ENCODE measurements at regions not wholly inside any gene's neighbourhood (a gene's known extent, or its start where the extent isn't known, plus 50 kb on each side); places are given as distances from the start of the nearest gene placed in this dataset.

- H3K4me3 ChIP-seq (ENCODE audit: low read depth, low read length), result no peak overlapping the region
- DNase-seq (ENCODE audit: low read depth), result no peak
- TF ChIP-seq, protein P1, sequence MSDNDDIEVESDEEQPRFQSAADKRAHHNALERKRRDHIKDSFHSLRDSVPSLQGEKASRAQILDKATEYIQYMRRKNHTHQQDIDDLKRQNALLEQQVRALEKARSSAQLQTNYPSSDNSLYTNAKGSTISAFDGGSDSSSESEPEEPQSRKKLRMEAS (IDR thresholded peaks at IDR 0.05; ENCODE audit: low read depth, low read length), result no peak
- TF ChIP-seq MYC (IDR thresholded peaks at IDR 0.05; ENCODE audit: low read depth, low read length), result no peak
- TF ChIP-seq, protein P2, sequence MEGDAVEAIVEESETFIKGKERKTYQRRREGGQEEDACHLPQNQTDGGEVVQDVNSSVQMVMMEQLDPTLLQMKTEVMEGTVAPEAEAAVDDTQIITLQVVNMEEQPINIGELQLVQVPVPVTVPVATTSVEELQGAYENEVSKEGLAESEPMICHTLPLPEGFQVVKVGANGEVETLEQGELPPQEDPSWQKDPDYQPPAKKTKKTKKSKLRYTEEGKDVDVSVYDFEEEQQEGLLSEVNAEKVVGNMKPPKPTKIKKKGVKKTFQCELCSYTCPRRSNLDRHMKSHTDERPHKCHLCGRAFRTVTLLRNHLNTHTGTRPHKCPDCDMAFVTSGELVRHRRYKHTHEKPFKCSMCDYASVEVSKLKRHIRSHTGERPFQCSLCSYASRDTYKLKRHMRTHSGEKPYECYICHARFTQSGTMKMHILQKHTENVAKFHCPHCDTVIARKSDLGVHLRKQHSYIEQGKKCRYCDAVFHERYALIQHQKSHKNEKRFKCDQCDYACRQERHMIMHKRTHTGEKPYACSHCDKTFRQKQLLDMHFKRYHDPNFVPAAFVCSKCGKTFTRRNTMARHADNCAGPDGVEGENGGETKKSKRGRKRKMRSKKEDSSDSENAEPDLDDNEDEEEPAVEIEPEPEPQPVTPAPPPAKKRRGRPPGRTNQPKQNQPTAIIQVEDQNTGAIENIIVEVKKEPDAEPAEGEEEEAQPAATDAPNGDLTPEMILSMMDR (IDR thresholded peaks at IDR 0.05; ENCODE audit: low read depth, low read length), result no peak
Measured at GRCh38 chr15:46059921-46060594, 425.2 kb downstream of the SQOR start.

GRCh38 chr15:46061002-46061401 lies 426.2 kb downstream of the SQOR start:
- H3K4me3 ChIP-seq (ENCODE audit: low read depth, low read length), result no peak overlapping the region
- DNase-seq (ENCODE audit: low read depth), result no peak
- TF ChIP-seq POLR2A (IDR thresholded peaks at IDR 0.05; ENCODE audit: extremely low read depth, insufficient read length) (no peak), MYC (IDR thresholded peaks at IDR 0.05; ENCODE audit: low read depth, low read length) (no peak)
- TF ChIP-seq, protein P1 (IDR thresholded peaks at IDR 0.05; ENCODE audit: low read depth, low read length), result no peak
- TF ChIP-seq, protein P2 (IDR thresholded peaks at IDR 0.05; ENCODE audit: low read depth, low read length), result no peak

DNA sequence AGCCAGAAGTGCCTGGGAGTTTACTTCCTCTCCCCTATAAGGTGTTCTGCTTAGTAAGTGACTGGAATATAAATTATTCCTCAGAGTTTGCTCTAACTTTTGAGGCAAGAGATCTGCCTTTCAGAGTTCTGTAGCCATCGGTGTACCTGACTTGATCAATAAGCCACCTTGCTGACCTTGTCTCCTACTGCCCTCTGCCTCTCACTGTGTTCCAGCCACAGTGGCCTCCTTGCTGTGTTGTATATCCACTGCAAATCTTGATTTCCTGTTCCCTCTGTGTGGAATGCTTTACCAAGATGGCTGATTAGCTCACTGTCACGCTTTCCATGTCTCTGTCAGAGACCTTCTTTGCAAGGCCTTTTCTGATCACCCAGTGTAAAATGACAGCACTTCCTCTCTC lies 442.4 kb downstream of the SQOR start:
- TF ChIP-seq, protein P2 (IDR thresholded peaks at IDR 0.05; ENCODE audit: low read depth, low read length), result no peak
- no peak for TF ChIP-seq MYC (IDR thresholded peaks at IDR 0.05; ENCODE audit: low read depth, low read length)
- TF ChIP-seq POLR2A (IDR thresholded peaks at IDR 0.05; ENCODE audit: extremely low read depth, insufficient read length), result no peak
- TF ChIP-seq, protein P1 (IDR thresholded peaks at IDR 0.05; ENCODE audit: low read depth, low read length), result no peak
- no peak overlapping the region for H3K4me3 ChIP-seq (ENCODE audit: low read depth, low read length)
- no peak for DNase-seq (ENCODE audit: low read depth)

DNA sequence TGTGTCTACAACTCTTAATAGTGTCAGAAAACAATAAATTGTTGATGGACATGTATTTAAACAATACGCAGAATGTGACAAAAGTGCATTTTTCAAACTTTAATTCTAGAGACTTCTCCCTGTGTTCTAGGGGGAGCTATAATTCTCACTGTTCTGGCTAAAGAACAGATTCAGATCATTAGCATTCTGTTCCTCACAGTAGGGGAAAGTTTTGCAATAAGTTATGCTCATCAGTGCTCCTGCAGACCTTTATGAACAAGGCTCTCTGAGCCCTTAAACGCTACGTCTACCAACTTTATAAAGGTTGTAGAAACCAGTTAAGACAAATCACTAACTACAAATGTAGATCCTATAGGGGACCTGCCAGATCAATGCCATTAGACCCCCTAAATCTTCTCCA lies 444.2 kb downstream of the SQOR start:
- H3K4me3 ChIP-seq (ENCODE audit: low read depth, low read length), result no peak overlapping the region
- DNase-seq (ENCODE audit: low read depth), result no peak
- TF ChIP-seq POLR2A (IDR thresholded peaks at IDR 0.05; ENCODE audit: extremely low read depth, insufficient read length) (no peak), MYC (IDR thresholded peaks at IDR 0.05; ENCODE audit: low read depth, low read length) (no peak)
- TF ChIP-seq, protein P1 (IDR thresholded peaks at IDR 0.05; ENCODE audit: low read depth, low read length), result no peak

DNA sequence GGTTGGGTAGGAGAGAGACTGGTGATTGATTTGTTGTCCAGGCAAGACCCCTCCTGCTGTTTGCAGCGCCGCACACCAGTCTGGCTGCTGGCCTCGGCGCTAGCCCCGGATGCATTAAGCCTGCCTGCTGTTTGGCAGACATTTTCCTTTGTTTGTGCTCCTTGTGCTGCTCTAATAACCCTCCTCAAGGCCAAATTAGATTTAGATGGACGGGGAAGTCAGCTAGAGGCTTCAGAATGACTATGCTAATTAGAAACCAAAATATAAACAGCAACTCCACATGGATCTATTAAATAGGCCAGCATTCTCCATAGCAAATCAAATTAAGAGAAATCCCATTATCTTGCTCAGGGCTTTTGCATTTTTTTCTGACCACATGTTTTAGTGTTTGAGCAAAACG lies 445.2 kb downstream of the SQOR start:
- DNase-seq (ENCODE audit: low read depth), result no peak
- TF ChIP-seq, protein P2 (IDR thresholded peaks at IDR 0.05; ENCODE audit: low read depth, low read length), result no peak
- TF ChIP-seq, protein P1 (IDR thresholded peaks at IDR 0.05; ENCODE audit: low read depth, low read length), result no peak
- TF ChIP-seq MYC (IDR thresholded peaks at IDR 0.05; ENCODE audit: low read depth, low read length) (no peak), POLR2A (IDR thresholded peaks at IDR 0.05; ENCODE audit: extremely low read depth, insufficient read length) (no peak)
- H3K4me3 ChIP-seq (ENCODE audit: low read depth, low read length), result no peak overlapping the region

DNA sequence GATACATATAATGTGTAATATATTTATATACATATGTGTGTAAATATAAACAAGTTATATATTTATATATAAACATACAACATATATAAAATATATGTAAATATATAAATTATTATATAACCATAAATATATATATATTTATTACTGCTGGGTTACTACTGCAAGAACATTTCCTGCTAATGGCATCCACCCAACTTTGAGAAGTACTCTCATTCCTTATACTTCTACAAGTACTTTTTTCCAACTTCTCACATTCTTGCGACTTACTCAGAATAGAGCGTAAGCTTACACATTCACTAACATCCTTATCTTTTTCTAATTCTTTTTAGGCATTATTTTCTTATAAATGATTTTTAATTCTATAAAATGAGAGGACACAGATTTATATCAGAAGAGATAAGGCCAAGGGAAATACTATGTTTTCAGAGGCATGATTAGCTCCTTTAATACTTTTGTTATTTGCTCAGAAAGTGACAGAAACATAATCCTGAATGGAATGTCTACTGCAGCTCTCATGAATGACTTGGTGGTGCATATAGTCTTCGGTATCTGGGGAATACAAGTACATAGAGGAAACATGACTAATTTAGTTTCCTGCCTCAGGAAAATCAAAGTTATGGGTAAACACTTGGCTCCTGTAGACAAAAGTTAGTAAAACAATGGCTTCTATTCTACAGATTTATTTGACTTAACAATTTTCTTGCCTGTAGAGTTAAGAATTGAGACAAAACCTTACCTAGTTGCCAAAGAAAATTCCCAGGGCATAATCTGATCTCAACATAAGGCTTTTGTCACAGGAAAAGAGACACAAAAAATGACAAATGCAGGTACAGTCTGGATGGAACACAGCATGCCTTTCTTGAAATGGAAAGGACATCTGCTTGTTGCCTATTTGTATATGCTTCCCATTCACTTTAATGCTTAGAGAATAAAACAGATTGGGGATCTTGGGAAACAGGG lies 453.9 kb downstream of the SQOR start:
- no peak overlapping the region for H3K4me3 ChIP-seq (ENCODE audit: low read depth, low read length)
- TF ChIP-seq, protein P1 (IDR thresholded peaks at IDR 0.05; ENCODE audit: low read depth, low read length), result no peak
- TF ChIP-seq MYC (IDR thresholded peaks at IDR 0.05; ENCODE audit: low read depth, low read length), result no peak
- TF ChIP-seq, protein P2 (IDR thresholded peaks at IDR 0.05; ENCODE audit: low read depth, low read length), result no peak
- TF ChIP-seq POLR2A (IDR thresholded peaks at IDR 0.05; ENCODE audit: extremely low read depth, insufficient read length), result no peak
- no peak for DNase-seq (ENCODE audit: low read depth)
